ENCODE measurements at regions not wholly inside any gene's neighbourhood (a gene's known extent, or its start where the extent isn't known, plus 50 kb on each side); places are given as distances from the start of the nearest gene placed in this dataset.

DNA sequence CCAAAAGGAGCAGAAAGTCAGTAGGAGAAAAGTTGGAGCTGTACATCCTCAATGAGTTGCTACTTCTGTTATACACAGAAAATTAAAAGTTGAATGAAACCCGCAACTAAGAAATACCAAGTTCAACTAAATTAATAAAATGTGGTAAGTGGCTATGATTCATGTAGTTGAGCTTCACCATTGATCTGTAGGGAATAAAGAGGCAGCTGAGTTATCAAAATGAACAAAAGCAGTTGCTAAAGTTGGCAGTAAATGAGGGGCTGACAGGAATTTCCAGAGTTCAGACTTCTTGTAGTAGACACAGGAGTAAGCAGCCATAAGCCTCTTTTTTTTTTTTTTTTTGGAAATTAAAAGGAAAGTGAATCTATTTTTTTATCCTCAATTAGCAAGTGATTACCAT is 234.6 kb downstream of the POSTN start:
- no peak for DNase-seq (ENCODE audit: low spot score)

DNA sequence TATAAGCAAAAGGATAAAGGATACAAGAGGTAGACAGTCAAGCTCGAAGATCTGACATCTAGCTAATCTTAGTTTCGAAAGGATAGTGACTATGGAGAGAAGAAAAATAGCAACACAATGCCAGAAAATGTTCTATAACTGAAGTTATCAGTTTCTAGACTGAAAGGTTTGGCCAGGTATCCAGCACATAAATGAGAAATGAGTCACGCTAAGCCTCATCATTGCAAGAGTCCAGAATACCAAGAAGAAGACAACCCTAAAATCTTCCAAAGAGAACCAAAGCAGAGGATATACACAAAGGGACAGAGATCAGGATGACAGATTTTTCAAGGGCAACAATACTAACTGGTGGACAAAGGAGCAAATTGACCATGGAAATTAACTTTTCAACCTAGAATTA is 237.0 kb downstream of the POSTN start:
- DNase-seq (ENCODE audit: low spot score), result no peak

DNA sequence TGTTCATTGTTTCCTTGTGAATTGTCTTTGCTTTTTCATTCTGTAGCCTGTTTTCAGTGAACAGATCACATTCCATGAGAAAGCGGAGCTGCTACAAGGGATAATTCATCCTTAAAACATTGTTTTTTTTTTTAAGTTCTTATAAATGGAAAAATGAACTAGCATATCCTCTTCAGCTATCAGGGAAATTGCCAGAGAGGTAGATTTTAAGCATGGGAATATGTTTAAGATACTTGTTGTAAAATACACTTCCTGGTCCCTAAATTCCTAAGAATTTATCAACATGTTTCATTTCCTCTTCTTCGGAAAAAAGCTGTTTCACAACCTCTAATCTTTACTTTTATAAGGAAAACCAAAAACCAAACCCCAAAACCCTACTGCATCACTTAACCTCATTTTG is 238.0 kb downstream of the POSTN start:
- no peak for DNase-seq (ENCODE audit: low spot score)

DNA sequence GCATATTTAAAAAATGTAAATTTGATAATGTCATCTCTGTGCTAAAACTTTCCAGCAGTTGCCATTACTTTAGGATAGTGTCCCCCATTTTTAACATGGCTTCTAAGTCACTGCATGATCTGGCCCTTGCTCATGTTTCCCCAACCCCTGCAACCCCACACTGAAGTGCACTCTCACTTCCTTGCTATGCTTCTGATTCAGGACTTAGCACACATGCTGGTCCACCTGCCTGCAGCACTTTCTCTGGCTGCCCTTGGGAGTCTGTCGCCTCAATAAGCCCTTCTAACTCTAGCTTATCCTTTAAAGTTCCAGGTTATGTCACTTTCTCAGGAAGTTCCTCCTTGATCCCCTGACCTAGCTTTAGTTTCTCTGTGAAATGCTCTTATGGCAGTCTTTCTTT is 241.0 kb downstream of the POSTN start:
- DNase-seq (ENCODE audit: low spot score), result no peak

DNA sequence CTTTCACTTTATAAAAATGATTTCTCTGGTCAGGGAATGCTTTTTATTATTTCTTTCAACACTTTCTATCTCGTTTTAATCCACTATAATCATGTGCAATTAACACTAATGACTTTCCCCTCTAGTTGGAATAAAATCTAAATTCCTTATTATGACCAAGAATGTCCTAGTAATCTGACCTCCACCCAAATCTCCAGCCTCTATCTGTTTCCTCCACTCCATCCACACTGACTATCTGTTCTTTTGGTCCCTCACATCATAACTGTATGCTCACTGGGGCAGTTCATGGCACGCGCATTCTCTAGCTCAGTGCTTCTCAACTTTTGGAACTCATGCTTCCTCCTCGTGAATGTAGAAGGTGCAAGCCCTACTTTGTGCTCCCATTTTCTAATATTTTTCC is 244.7 kb downstream of the POSTN start:
- DNase-seq (ENCODE audit: low spot score), result no peak

DNA sequence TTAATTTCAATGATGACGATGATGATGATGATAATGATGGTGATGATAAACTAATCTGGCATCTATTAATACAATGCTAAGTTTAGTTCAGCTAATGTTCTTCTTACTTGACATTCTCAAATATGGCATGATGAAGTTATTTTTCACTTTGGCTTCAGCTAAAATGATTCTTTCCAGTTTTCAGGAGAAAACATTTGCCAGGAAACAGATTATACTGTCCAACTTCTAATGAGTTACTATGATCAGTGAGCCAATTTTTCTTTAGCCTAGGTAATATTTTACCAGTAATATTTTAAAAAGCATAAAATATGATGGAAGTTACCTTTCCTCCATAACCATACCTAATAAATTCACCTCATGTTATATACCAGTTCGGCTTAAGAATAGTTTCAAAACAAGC is 245.7 kb upstream of the CSNK1A1L start:
- DNase-seq (ENCODE audit: low spot score), result no peak

DNA sequence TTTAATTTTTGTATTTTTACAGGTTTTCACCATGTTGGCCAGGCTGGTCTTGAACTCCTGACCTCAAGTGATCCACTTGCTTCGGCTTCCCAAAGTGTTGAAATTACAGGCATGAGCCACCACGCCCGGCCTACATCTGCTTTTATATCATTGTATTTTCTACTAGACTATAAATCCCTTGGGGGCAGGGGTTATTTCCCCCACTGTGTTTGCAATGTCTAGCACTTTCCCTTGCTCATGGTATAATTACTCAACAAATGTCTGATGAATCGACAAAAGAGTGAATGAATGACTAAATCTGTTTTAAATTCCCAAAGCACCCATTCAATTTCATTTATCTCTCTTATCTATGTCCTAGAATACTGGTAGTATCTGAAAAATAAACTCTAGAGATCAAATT is 244.5 kb upstream of the CSNK1A1L start:
- no peak for DNase-seq (ENCODE audit: low spot score)

DNA sequence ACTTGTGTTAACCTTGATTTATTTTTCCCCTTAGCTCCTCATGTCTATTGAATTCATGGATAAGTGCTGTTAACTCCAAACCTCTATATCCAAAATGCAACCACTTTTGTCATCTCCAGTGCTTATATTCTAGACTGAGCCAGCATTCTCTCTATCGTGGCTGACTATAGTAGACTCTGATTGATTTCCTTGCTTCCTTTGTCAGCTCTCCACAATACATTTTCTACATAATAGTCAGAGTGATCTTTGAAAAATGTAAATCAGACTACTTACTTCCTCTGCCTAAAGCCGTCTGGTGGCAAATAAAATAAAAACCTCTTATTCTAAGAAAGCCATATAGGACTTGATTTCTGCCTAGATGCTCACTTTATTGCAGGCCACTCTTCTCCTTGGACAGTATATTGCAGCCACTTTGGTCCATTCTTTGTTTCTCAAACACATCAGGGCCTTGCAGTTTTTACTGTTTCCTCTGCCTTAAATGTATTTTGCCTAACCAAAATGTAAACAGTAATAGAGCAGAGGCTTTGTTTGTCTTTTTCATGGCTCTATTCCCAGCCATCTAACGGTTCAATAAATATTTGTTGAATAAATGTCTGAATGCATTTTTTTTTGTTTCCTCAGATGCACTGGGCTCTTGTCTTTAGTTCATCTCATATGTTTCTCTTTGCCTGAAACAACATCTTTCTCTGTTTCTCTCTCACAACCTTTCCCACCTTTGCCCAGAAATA is 243.6 kb upstream of the CSNK1A1L start:
- no peak for DNase-seq (ENCODE audit: low spot score)

DNA sequence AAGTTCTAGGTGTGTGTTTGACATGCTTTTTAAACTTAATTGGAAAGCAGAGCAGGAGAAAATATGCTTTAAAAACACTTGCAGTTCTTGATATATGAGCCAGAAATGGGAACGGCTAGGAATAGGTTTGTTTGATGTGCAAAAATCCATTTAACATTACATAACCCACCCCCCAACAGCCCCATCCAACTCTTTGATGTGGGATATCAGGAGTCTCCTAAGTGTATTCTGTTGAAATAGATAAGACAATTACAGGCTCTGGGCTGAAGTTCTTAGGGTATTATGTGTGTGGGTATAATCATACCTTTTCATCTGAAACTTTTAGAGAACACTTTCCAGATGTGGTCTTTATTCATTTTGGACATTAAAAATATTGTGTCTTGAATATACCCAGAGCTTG is 240.4 kb upstream of the CSNK1A1L start:
- no peak for DNase-seq (ENCODE audit: low spot score)

DNA sequence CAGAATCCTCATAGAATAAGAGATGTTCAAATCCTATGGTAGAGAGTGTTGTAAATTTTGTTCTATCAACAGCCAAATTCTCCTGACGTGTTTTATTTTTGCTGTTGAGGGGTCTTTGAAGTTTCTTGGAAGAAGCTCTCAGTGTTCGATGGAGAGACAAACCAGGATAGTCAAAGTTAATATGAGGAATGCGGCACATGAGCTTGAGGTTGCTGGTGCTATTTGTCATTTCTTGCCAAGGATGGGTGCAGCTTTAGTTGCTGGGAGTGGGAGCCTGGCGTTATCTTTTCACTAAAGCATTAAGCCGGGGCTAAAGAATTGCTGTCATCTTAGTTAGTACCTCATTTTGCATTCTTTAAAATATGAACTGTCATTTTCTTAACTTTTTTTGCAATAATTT is 239.9 kb upstream of the CSNK1A1L start:
- DNase-seq (ENCODE audit: low spot score), result no peak

DNA sequence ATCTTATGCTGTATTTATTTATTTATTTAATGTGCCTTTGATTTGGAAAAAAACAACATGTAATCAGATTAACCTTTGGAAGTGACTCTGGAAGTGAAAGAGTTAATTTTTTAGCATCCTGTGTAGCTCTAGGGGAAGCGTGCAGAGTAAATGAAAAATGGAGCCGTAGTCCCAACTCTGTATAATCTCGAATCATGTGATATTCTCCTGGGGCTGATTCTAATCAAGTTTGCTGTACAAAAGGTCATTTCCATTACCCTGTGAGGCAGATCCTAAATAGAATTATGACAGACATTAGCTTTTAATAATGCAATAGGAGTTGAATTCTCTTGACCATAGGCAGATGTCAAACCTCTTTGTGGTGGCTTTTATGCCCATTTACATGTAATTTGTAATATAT is 238.6 kb upstream of the CSNK1A1L start:
- DNase-seq (ENCODE audit: low spot score), result no peak

DNA sequence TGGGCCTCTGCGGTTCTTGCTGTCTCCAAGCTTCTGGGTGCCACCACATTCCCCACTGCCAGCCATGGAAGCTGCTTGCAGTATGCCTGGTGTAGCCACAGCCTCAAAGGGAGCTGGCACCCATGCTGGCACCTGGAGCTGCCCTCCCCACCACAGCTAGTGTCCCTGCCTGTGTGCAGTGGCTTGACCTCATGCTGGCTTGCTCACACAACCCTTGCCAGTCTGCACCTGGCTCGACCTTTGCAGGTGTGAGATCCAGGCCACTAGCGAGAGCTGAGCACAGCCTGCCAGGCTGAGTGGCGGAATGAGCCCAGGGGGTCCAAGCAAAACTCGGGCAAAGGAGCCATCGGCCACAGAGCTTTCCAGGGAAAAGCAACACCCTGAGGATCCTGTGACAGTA is 236.7 kb upstream of the CSNK1A1L start:
- no peak for DNase-seq (ENCODE audit: low spot score)

DNA sequence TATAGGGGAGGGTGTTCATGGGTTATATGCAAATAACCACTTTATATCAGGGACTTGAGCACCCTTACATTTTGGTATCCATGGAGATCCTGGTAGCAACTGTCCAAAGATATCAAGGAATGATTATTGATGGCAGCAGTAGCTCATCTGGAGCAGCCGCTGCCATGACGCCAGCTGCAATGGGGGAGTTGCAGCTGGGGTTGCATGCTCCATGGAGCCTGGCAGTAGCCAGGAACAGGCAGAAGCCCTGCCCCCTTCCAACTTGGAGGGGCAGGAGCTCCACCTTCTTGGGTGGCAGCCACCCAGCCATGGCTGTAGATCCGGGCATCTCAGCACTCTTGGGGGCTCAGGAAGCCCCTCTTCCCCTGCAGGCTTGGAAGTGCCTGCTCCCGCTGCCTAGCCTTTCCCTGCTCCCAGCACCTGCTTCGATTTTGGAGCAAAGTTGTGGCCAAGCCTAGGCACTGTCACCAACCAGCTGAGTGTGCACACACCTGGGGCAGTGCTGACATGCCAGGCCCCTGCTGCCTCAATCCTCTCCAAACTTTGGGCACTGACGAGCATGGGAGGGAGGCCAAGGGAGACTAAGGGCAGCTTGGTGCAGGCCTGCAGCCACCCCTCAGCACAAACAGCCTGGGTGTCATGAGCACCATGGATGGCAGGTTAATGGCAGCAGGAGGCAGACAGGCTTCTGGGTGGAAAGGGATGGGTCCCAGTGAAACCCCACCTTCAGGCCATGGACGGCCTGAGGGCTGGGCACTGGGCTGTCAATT is 235.6 kb upstream of the CSNK1A1L start:
- no peak for DNase-seq (ENCODE audit: low spot score)

DNA sequence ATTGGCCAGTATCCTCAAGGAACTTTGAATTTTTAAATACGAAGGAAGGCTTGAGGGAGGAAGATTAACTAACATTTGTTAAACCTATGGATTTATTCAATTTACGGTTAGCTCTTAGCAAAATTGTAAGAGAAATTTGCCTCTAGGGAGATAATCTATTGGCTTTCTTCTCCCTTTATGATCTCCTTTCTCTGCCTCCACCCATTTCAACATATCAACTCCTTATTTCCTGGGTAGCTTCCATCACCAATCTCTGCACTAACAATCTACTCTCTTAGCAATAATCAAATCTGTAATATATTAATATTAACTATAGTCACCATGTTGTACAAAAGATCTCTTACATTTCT is 233.9 kb upstream of the CSNK1A1L start:
- DNase-seq (ENCODE audit: low spot score), result no peak

DNA sequence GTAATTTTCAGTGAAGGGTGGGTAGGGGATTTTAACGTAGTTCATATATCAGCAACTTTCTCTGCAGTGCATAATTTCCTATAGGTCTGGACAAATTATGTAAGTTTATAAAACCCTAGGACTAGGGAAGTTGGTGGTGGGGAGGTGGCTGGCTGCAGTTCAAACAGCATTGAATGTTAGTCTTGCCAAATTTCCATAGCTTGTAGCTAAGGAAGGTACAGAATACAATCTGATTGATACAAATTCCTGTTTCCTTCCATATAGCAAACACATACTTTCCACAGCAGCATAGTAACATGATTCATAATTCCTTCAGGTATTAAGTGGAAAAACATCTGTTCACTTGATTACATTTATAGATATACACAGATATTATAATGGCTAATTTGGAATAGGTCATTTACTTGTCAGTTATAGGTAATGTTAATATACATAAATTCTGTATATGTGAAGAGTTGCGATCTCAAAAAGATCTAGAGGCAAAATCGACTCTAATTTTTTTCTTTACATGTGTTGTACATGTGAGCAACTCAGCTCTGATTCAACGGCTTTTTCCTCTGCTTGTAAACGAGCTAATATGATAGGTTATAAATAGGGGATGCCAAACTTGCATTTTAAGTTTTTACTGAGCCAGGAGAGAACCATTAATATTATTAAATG is 233.4 kb upstream of the CSNK1A1L start:
- no peak for DNase-seq (ENCODE audit: low spot score)

DNA sequence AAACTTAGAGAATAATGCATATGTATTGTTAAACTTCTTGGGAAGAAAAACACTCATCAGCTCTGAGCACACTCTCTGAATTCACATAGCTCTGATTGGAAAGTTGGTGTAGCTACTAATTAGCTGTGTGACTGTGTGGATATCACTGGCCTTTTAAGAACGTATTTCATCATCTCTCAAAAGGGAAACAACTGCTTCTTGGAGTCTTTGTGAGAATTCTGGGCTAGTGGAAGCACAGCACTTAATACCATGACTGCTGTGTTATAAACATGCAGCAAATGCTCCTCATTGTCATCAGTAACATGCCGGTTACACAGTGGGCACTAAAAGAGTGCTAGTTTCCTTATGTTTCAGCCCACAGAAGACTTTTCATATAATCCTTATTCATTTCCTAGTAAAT is 220.9 kb upstream of the CSNK1A1L start:
- DNase-seq (ENCODE audit: low spot score), result no peak

DNA sequence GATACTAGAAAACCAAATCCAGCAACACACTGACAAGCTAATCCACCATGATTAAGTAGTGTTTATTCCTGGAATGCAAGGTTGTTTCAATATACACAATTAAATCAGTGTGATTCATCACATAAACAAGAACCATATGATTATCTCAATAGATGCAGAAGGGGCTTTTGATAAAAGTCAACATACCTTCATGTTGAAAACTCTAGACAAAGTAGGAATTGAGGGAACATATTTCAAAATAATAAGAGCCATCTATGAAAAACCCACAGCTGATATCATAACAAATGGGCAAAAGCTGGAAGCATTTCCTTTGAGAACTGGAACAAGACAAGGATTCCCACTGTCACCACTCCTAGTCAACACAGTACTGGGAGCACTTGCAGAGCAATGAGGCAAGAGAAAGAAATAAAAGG is 213.6 kb upstream of the CSNK1A1L start:
- no peak for DNase-seq (ENCODE audit: low spot score)

DNA sequence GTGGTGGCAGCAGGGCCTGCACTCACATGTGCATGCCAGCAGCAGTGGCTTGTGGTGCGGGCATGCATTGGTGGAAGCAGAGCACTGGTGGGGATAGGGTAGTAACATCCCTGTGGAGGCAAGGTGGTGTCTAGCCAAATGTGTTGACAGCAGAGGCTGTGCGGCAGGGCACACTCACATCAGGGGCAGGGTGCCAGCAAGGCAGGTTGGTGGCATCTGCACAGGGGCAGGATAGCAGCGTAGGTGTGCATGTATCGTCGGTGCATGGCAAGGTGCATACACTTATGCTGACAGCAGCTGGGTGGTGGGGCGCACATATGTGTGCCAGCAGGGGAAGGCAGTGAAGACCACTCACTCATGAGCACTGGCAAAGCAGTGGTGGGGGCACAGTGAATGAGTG is 211.5 kb upstream of the CSNK1A1L start:
- DNase-seq (ENCODE audit: low spot score), result no peak

DNA sequence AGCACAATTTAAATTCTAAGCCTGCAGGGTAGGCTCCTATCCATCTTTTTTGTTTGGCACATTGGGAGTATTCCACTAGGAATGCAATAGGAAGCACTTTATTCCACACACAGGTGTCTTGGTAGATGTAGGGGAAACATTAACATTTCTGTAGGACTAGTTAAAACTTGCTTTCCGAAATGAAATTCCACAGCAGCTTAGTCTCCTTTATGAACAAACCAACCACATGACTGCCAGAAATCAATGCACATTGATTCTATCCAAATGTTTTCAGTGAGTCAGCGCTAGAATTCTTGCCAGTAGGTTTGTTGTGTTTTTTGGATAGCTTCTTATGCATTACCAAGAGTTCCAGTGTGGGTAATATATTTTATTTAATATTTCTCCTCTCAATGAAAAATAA is 207.9 kb upstream of the CSNK1A1L start:
- DNase-seq (ENCODE audit: low spot score), result no peak

DNA sequence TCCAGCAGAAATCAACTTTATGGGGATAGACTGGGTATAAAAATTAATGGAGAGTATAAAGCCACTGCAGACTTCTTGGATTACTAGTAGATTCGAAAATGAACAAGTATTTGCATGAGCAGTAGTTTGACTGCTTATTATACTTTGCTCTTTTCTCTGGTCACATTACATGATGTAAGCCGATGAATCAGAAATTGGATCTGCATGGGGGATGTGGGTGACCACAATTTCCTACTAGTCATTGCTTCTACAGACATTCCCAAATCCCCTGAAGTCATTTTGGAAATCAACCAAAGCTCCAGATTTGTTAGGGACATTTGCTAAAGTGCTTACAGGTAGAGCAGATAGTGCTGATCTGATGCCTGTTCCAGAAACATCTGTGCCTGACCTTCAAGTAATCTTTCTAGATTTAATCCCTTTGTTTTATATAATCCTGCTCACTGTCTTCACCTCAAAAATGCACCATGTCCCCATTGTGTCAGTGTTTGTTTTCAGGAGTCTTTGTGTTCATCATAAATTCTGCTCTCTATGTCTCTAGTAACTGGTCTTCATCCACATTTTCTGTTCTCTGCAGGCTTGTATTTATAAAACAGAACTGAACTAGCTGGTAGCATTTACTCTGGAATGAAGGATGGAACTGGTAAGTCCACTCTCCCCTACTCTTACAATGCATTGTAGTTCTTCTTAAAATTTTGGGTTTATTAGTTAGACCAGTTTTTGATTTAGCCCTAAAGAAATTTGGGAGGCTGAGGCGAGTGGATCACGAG is 201.5 kb upstream of the CSNK1A1L start:
- DNase-seq (ENCODE audit: low spot score), result no peak

DNA sequence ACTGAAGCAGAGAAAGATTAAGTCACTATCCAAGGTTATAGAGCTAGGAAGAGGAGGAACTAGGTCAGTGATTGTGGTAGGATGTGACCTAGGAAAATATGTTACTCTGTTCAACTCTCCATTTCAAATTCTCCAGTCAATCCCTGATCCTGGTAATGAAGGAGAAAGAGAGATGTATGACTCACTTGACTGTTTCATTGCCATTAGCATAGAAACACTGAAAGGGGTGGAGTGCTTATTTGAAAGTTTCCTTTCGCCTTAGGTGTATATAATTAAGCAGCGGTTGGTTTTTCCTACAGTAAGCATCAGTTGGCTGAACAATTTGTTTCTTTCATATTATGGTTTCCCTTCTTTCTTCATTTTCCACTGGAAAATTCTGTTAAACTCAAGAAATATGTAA is 198.1 kb upstream of the CSNK1A1L start:
- DNase-seq (ENCODE audit: low spot score), result no peak

DNA sequence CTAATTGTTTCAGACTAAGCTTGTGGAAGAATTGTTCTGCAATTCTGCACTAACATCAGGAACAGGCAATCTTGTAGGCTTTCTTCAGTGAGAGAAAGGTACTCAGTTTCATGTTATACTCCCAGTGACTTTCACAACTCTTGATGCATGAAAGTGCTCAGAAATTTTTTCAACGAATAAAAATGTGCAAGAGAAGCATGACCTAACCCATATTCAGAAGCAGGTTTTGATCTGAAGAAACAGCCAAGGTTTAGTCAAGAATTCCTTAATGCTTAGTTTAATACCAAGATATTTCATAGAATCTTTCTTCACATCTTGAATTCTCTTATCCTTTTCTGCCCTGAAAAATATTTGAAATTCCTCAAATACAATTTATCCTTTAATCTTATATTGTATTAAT is 197.2 kb upstream of the CSNK1A1L start:
- DNase-seq (ENCODE audit: low spot score), result no peak

DNA sequence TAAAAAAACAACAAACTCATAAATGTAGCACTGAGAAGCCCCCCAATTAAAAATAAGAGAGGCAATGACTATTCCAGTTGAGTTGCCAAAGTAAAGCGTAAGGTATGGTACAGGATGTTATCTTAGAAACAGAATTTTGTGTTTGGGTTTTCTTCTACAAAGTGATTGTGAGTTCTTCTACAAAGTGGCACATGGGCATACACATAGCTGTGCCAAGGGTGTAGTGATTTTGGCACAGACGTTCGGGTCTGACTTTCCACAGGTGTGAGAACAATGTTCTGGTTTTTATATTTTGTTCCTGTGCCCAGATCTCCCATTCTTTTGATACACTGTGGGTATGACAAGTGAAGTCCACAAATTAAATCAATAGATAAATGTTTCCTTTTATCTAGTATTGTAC is 190.1 kb upstream of the CSNK1A1L start:
- no peak for DNase-seq (ENCODE audit: low spot score)

All from NAMALWA (cell line).